ENCODE measurements at regions not wholly inside any gene's neighbourhood (a gene's known extent, or its start where the extent isn't known, plus 50 kb on each side); places are given as distances from the start of the nearest gene placed in this dataset.

- TF ChIP-seq CTCF (IDR thresholded peaks at IDR 0.05) (no peak), EP300 (IDR thresholded peaks at IDR 0.05) (no peak), POLR2A (IDR thresholded peaks at IDR 0.05) (no peak)
These were observed 108.9 kb upstream of the MYL2 start for GRCh38 chr12:111029305-111029704.
